KMS-11 (cell line): ENCODE measurements at regions not wholly inside any gene's neighbourhood (a gene's known extent, or its start where the extent isn't known, plus 50 kb on each side); places are given as distances from the start of the nearest gene placed in this dataset.
A peak's percentile ranks its signal among the peaks of the same experiment; 100 is the strongest.

Experiments used
- H2AFZ ChIP-seq: fragments of 200-600 bp; sonication (generic); 2 replicates; pipeline ENCODE4 v1.6.1; 2016; ENCODE audit warnings: antibody characterized with exemption, mixed run types, low read depth
- H3K27ac ChIP-seq: fragments of 200-600 bp; sonication (generic); 2 replicates; pipeline ENCODE4 v1.6.1; 2016; ENCODE audit warnings: mild to moderate bottlenecking, mixed run types
- H3K27me3 ChIP-seq: fragments of 200-600 bp; sonication (generic); 2 replicates; pipeline ENCODE4 v1.6.1; 2017; ENCODE audit warnings: mild to moderate bottlenecking, low read depth, mixed run types, moderate library complexity; ENCODE audit not compliant: insufficient read depth
- H3K36me3 ChIP-seq: fragments of 200-600 bp; sonication (generic); 2 replicates; pipeline ENCODE4 v1.6.1; 2017; ENCODE audit warnings: mild to moderate bottlenecking, mixed run types; ENCODE audit not compliant: insufficient read depth
- H3K4me1 ChIP-seq: fragments of 200-600 bp; sonication (generic); 2 replicates; pipeline ENCODE4 v1.6.1; 2016; ENCODE audit warnings: mild to moderate bottlenecking, low read depth, mixed run types; ENCODE audit not compliant: poor library complexity, severe bottlenecking
- H3K4me2 ChIP-seq: fragments of 200-600 bp; sonication (generic); 2 replicates; pipeline ENCODE4 v1.7.0; 2016; ENCODE audit warnings: mild to moderate bottlenecking, mixed run types
- H3K4me3 ChIP-seq: fragments of 200-600 bp; sonication (generic); IDR thresholded peaks from 2 replicates; pipeline ENCODE4 v1.6.1; 2017; ENCODE audit warnings: low read depth, low read length, mixed read lengths; ENCODE audit not compliant: insufficient read depth
- H3K79me2 ChIP-seq: fragments of 200-600 bp; sonication (generic); 2 replicates; pipeline ENCODE4 v1.6.1; 2016; ENCODE audit warnings: low read depth, mixed run types; ENCODE audit not compliant: insufficient read depth
- H3K9ac ChIP-seq: fragments of 200-600 bp; sonication (generic); 2 replicates; pipeline ENCODE4 v1.6.1; 2016; ENCODE audit warnings: mild to moderate bottlenecking, mixed run types
- H4K20me1 ChIP-seq: fragments of 200-600 bp; sonication (generic); 2 replicates; pipeline ENCODE4 v1.6.1; 2016; ENCODE audit warnings: mild to moderate bottlenecking, mixed run types; ENCODE audit not compliant: insufficient read depth
- CTCF ChIP-seq: fragments of 200-600 bp; sonication (generic); conservative IDR thresholded peaks from 2 replicates; pipeline ENCODE4 v1.6.1; 2017; ENCODE audit warnings: low read depth, mild to moderate bottlenecking, antibody characterized with exemption, low read length, moderate library complexity, mixed read lengths

DNA sequence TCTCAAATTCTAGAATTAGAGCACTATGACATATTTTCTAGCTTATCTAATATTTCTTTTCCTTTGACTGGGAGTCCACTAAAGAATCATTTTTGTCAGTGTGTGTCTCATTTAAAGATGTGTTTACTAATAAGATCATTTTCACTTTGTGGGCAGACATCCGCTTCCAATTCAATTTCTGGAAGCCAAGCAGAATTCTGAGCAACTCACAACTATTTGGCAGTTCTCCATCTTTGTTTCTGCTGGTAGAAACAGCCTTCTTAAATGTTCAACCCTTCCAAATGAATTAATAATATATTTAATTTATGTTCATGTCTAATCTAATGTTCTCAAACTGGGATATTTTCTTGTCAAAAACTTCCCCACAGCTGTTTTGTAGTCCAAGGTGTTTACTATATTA is 411.8 kb downstream of the KCTD12 start:
- no peaks in the 10 kb centered on the region for H4K20me1 ChIP-seq
- H3K27ac ChIP-seq: no peak overlapping the region
- H2AFZ ChIP-seq: no peak overlapping the region
- no peak overlapping the region for H3K9ac ChIP-seq
- H3K36me3 ChIP-seq: no peaks in the 10 kb centered on the region
- TF ChIP-seq CTCF: no peak
- no peak overlapping the region for H3K4me2 ChIP-seq
- H3K79me2 ChIP-seq: no peaks in the 10 kb centered on the region
- H3K27me3 ChIP-seq: no peaks in the 10 kb centered on the region
- no peak overlapping the region for H3K4me3 ChIP-seq
- H3K4me1 ChIP-seq: no peaks in the 10 kb centered on the region

- TF ChIP-seq CTCF: peak; percentile 89
- Histone ChIP-seq H3K79me2 (no peaks in the 10 kb centered on the region), H2AFZ (no peak overlapping the region), H3K4me1 (no peaks in the 10 kb centered on the region), H3K27me3 (no peaks in the 10 kb centered on the region), H3K36me3 (no peaks in the 10 kb centered on the region), H3K4me3 (no peak overlapping the region), H3K4me2 (no peak overlapping the region), H3K9ac (no peak overlapping the region), H4K20me1 (no peaks in the 10 kb centered on the region), H3K27ac (no peak overlapping the region)
Measured at GRCh38 chr13:76473552-76474134, 412.6 kb downstream of the KCTD12 start.

GRCh38 chr13:76472916-76473315 is 413.3 kb downstream of the KCTD12 start:
- Histone ChIP-seq H3K4me1 (no peaks in the 10 kb centered on the region), H3K9ac (no peak overlapping the region), H4K20me1 (no peaks in the 10 kb centered on the region), H3K79me2 (no peaks in the 10 kb centered on the region), H3K4me3 (no peak overlapping the region), H3K36me3 (no peaks in the 10 kb centered on the region), H3K27ac (no peak overlapping the region), H3K27me3 (no peaks in the 10 kb centered on the region), H2AFZ (no peak overlapping the region), H3K4me2 (no peak overlapping the region)
- TF ChIP-seq CTCF: no peak

DNA sequence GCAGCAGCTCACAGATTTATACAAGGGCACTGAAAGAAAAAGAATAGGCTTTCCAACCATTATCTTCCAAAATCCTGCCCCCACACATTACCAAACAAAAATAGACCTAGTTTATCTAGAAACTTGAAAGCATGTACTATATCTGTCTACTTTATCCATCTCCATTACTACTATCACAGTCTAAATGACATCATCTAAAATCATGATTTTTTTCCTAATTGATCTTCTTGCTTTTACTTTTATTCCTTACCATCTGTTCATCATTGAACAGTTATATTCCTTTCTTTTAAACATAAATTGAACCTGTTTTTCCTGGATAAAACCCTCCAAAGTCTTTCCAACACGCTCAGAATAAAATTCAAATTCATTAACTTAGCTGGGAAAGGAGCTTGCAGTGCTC is 414.7 kb downstream of the KCTD12 start:
- no peak for TF ChIP-seq CTCF
- Histone ChIP-seq H3K9ac (no peak overlapping the region), H3K36me3 (no peaks in the 10 kb centered on the region)

More for the DNA sequence above, 414.7 kb downstream of the KCTD12 start:
- H3K4me1 ChIP-seq: no peaks in the 10 kb centered on the region
- H3K27ac ChIP-seq: no peak overlapping the region
- no peak overlapping the region for H3K4me3 ChIP-seq
- no peaks in the 10 kb centered on the region for H4K20me1 ChIP-seq
- no peak overlapping the region for H3K4me2 ChIP-seq
- H3K27me3 ChIP-seq: no peaks in the 10 kb centered on the region
- no peak overlapping the region for H2AFZ ChIP-seq
- H3K79me2 ChIP-seq: no peaks in the 10 kb centered on the region
